ENCODE measurements at regions not wholly inside any gene's neighbourhood (a gene's known extent, or its start where the extent isn't known, plus 50 kb on each side); places are given as distances from the start of the nearest gene placed in this dataset.

GRCh38 chr11:91264481-91264880 lies 960.1 kb upstream of the FAT3 start:
- no peak for DNase-seq (ENCODE audit: extremely low read depth, low read depth, low spot score)

GRCh38 chr11:91263496-91264365 lies 960.9 kb upstream of the FAT3 start:
- no peak for DNase-seq (ENCODE audit: extremely low read depth, low read depth, low spot score)

- no peak for DNase-seq (ENCODE audit: extremely low read depth, low read depth, low spot score)
Measured at GRCh38 chr11:91261513-91261912, 963.1 kb upstream of the FAT3 start.

GRCh38 chr11:91258876-91259275 lies 965.7 kb upstream of the FAT3 start:
- no peak for DNase-seq (ENCODE audit: extremely low read depth, low read depth, low spot score)

GRCh38 chr11:91257667-91258066 lies 967.0 kb upstream of the FAT3 start:
- no peak for DNase-seq (ENCODE audit: extremely low read depth, low read depth, low spot score)

- DNase-seq (ENCODE audit: extremely low read depth, low read depth, low spot score), result peak; percentile 23
Measured at GRCh38 chr11:91248199-91248807, 976.3 kb upstream of the FAT3 start.

- no peak for DNase-seq (ENCODE audit: extremely low read depth, low read depth, low spot score)
Measured at GRCh38 chr11:91247009-91247735, 977.4 kb upstream of the FAT3 start.

GRCh38 chr11:91244912-91245311 lies 979.7 kb upstream of the FAT3 start:
- DNase-seq (ENCODE audit: extremely low read depth, low read depth, low spot score), result no peak

- no peak for DNase-seq (ENCODE audit: extremely low read depth, low read depth, low spot score)
Measured at GRCh38 chr11:91243630-91244029, 981.0 kb upstream of the FAT3 start.

GRCh38 chr11:91243051-91243450 lies 981.6 kb upstream of the FAT3 start:
- DNase-seq (ENCODE audit: extremely low read depth, low read depth, low spot score), result no peak

- no peak for DNase-seq (ENCODE audit: extremely low read depth, low read depth, low spot score)
Measured at GRCh38 chr11:91241226-91241625, 983.4 kb upstream of the FAT3 start.

- DNase-seq (ENCODE audit: extremely low read depth, low read depth, low spot score), result no peak
Measured at GRCh38 chr11:91239359-91239758, 985.3 kb upstream of the FAT3 start.

- DNase-seq (ENCODE audit: extremely low read depth, low read depth, low spot score), result no peak
Measured at GRCh38 chr11:91231226-91231625, 993.4 kb upstream of the FAT3 start.

- no peak for DNase-seq (ENCODE audit: extremely low read depth, low read depth, low spot score)
Measured at GRCh38 chr11:91230647-91231046, 994.0 kb upstream of the FAT3 start.

GRCh38 chr11:91222830-91223229 lies 1000.0 kb upstream of the CHORDC1 start:
- no peak for DNase-seq (ENCODE audit: extremely low read depth, low read depth, low spot score)

- DNase-seq (ENCODE audit: extremely low read depth, low read depth, low spot score), result no peak
Measured at GRCh38 chr11:91220476-91221202, 997.8 kb upstream of the CHORDC1 start.

- DNase-seq (ENCODE audit: extremely low read depth, low read depth, low spot score), result no peak
Measured at GRCh38 chr11:91219535-91219934, 996.7 kb upstream of the CHORDC1 start.

- no peak for DNase-seq (ENCODE audit: extremely low read depth, low read depth, low spot score)
Measured at GRCh38 chr11:91209751-91210150, 986.9 kb upstream of the CHORDC1 start.

GRCh38 chr11:91209306-91209705 lies 986.5 kb upstream of the CHORDC1 start:
- no peak for DNase-seq (ENCODE audit: extremely low read depth, low read depth, low spot score)

GRCh38 chr11:91199866-91200265 lies 977.0 kb upstream of the CHORDC1 start:
- DNase-seq (ENCODE audit: extremely low read depth, low read depth, low spot score), result no peak

GRCh38 chr11:91194546-91194945 lies 971.7 kb upstream of the CHORDC1 start:
- no peak for DNase-seq (ENCODE audit: extremely low read depth, low read depth, low spot score)

Data from glomerular endothelial cell (primary cell).